CD4-positive, alpha-beta T cell (primary cell): ENCODE measurements at regions not wholly inside any gene's neighbourhood (a gene's known extent, or its start where the extent isn't known, plus 50 kb on each side); places are given as distances from the start of the nearest gene placed in this dataset.
"Not testable (repeated sequence)": the region's sequence is repeated elsewhere in the genome, so short reads cannot be mapped to it uniquely, and the experiment has no call there.

ENCODE experiments used
- ATAC-seq: fragments of 200-7000 bp; cut with Tn5 transposase; one replicate; pipeline ENCODE4 v1.10.0; 2022; ENCODE audit warnings: mild to moderate bottlenecking; ENCODE audit not compliant: poor library complexity
- CTCF ChIA-PET: fragments of 350-600 bp; sonication (Branson Sonifier 250); formaldehyde crosslinking; loops from one replicate; lab custom pipeline; 2021; ENCODE audit warnings: antibody characterized with exemption, inconsistent platforms; lab: Charles Lee
- POLR2A ChIA-PET: fragments of 350-600 bp; sonication (Branson Sonifier 250); formaldehyde crosslinking; loops from one replicate; lab custom pipeline; 2021; ENCODE audit warnings: antibody characterized with exemption, inconsistent platforms; lab: Charles Lee
- DNase-seq, 14 experiments: peaks; one replicate each; pipeline ENCODE4 v3.0.0-alpha.2; 2013 to 2020; ENCODE audit warnings: mixed read lengths in 2 of 14
- H3K27ac ChIP-seq, 2 donors: one replicate each; pipeline versions ENCODE4 v1.5.1 to v1.7.0; 2013; ENCODE audit warnings: low read length in 2 of 2, low read depth in 1 of 2, mild to moderate bottlenecking in 1 of 2
- H3K27me3 ChIP-seq, 2 experiments: 1 replicate in 1 of 2; 2 replicates in 1 of 2; pipeline versions ENCODE4 v1.6.1 to v1.7.0; 2013; ENCODE audit warnings: low read length in 2 of 2, control low read depth in 1 of 2, mild to moderate bottlenecking in 1 of 2, moderate library complexity in 1 of 2; ENCODE audit not compliant: insufficient read depth in 2 of 2, control insufficient read depth in 1 of 2
- H3K36me3 ChIP-seq: one replicate; pipeline ENCODE4 v1.6.1; 2013; ENCODE audit warnings: low read length, control low read depth; ENCODE audit not compliant: insufficient read depth
- H3K4me1 ChIP-seq: one replicate; pipeline ENCODE4 v1.6.1; 2013; ENCODE audit warnings: low read length, control low read depth; ENCODE audit not compliant: insufficient read depth
- H3K4me3 ChIP-seq: one replicate; pipeline ENCODE4 v1.5.1; 2013; ENCODE audit warnings: mild to moderate bottlenecking, low read length, moderate library complexity
- H3K9me3 ChIP-seq, 2 experiments: 1 replicate in 1 of 2; 2 replicates in 1 of 2; pipeline versions ENCODE4 v1.6.1 to v1.7.0; 2013; ENCODE audit warnings: low read length in 2 of 2, mild to moderate bottlenecking in 2 of 2, control low read depth in 1 of 2, moderate library complexity in 1 of 2; ENCODE audit not compliant: control insufficient read depth in 1 of 2, insufficient read depth in 1 of 2
- H3K27ac Mint-ChIP-seq: one replicate; pipeline ENCODE4 v1.8.0; 2020; ENCODE audit warnings: mixed read lengths
- H3K27me3 Mint-ChIP-seq: one replicate; pipeline ENCODE4 v1.8.0; 2021; ENCODE audit warnings: mixed read lengths
- H3K36me3 Mint-ChIP-seq: one replicate; pipeline ENCODE4 v1.8.0; 2021; ENCODE audit warnings: low read depth, mixed read lengths
- H3K4me1 Mint-ChIP-seq: one replicate; pipeline ENCODE4 v1.8.0; 2021; ENCODE audit warnings: low read depth, mixed read lengths
- H3K4me3 Mint-ChIP-seq: one replicate; pipeline ENCODE4 v1.8.0; 2020; ENCODE audit warnings: mild to moderate bottlenecking, mixed read lengths
- H3K9me3 Mint-ChIP-seq: one replicate; pipeline ENCODE4 v1.8.0; 2020; ENCODE audit warnings: mixed read lengths
- intact Hi-C, 2 experiments: fragments of 100-400 bp; cut with DNase I in 1 of 2; cut with micrococcal nuclease in 1 of 2; formaldehyde crosslinking; loops; one replicate each; pipeline versions ENCODE4 v1.15.1 to v1.9.0; 2023 to 2025; cut with DNase I, micrococcal nuclease

GRCh38 chr16:29132869-29133268 is 148.0 kb downstream of the LAT start:
- POLR2A ChIA-PET, H3K4me1 ChIP-seq, H3K27me3 Mint-ChIP-seq, H3K27ac Mint-ChIP-seq, H3K36me3 ChIP-seq, H3K27ac ChIP-seq, H3K27me3 ChIP-seq, H3K4me3 ChIP-seq, H3K4me1 Mint-ChIP-seq, ATAC-seq, H3K4me3 Mint-ChIP-seq, intact Hi-C loops, H3K9me3 Mint-ChIP-seq, DNase-seq, CTCF ChIA-PET, H3K9me3 ChIP-seq: not testable (repeated sequence)
- H3K36me3 Mint-ChIP-seq = peaks cover 13% of the 10 kb centered on the region

- H3K27ac Mint-ChIP-seq, ATAC-seq, H3K4me1 Mint-ChIP-seq, DNase-seq, H3K27me3 ChIP-seq, H3K27ac ChIP-seq, H3K4me3 Mint-ChIP-seq, CTCF ChIA-PET, H3K4me3 ChIP-seq, H3K27me3 Mint-ChIP-seq, H3K9me3 Mint-ChIP-seq, POLR2A ChIA-PET, intact Hi-C loops, H3K9me3 ChIP-seq, H3K4me1 ChIP-seq, H3K36me3 ChIP-seq: not testable (repeated sequence)
- H3K36me3 Mint-ChIP-seq = peaks cover 13% of the 10 kb centered on the region
These were observed 147.6 kb downstream of the LAT start for GRCh38 chr16:29132444-29132843.

- H3K27me3 Mint-ChIP-seq, POLR2A ChIA-PET, H3K4me1 ChIP-seq, H3K4me3 ChIP-seq, intact Hi-C loops, H3K27ac Mint-ChIP-seq, H3K4me1 Mint-ChIP-seq, H3K27ac ChIP-seq, H3K36me3 ChIP-seq, H3K27me3 ChIP-seq, DNase-seq, ATAC-seq, H3K9me3 ChIP-seq, H3K4me3 Mint-ChIP-seq, CTCF ChIA-PET, H3K9me3 Mint-ChIP-seq: not testable (repeated sequence)
- peaks cover 19% of the 10 kb centered on the region for H3K36me3 Mint-ChIP-seq
These were observed 146.3 kb downstream of the LAT start for GRCh38 chr16:29130901-29131851.

- H3K27ac Mint-ChIP-seq, H3K9me3 ChIP-seq, H3K27ac ChIP-seq, CTCF ChIA-PET, DNase-seq, H3K9me3 Mint-ChIP-seq, H3K27me3 Mint-ChIP-seq, H3K27me3 ChIP-seq, H3K4me1 Mint-ChIP-seq, H3K4me3 ChIP-seq, ATAC-seq, H3K4me1 ChIP-seq, intact Hi-C loops, H3K4me3 Mint-ChIP-seq, POLR2A ChIA-PET: not testable (repeated sequence)
- H3K36me3 ChIP-seq = peaks cover 11% of the 10 kb centered on the region
- peaks cover 26% of the 10 kb centered on the region for H3K36me3 Mint-ChIP-seq
These were observed 145.4 kb downstream of the LAT start for GRCh38 chr16:29130131-29130711.

GRCh38 chr16:29129458-29130038 is 144.7 kb downstream of the LAT start:
- H3K9me3 ChIP-seq, H3K27me3 Mint-ChIP-seq, H3K4me3 Mint-ChIP-seq, H3K9me3 Mint-ChIP-seq, ATAC-seq, H3K27ac ChIP-seq, H3K4me1 ChIP-seq, CTCF ChIA-PET, POLR2A ChIA-PET, DNase-seq, H3K4me1 Mint-ChIP-seq, H3K27ac Mint-ChIP-seq, H3K4me3 ChIP-seq, H3K27me3 ChIP-seq, intact Hi-C loops: not testable (repeated sequence)
- peaks cover 25% of the 10 kb centered on the region for H3K36me3 Mint-ChIP-seq
- peaks cover 11% of the 10 kb centered on the region for H3K36me3 ChIP-seq

- DNase-seq, CTCF ChIA-PET, H3K27ac Mint-ChIP-seq, H3K27me3 Mint-ChIP-seq, H3K27me3 ChIP-seq, POLR2A ChIA-PET, H3K27ac ChIP-seq, H3K4me1 Mint-ChIP-seq, H3K9me3 Mint-ChIP-seq, H3K9me3 ChIP-seq, H3K4me1 ChIP-seq, ATAC-seq, H3K4me3 Mint-ChIP-seq, intact Hi-C loops, H3K4me3 ChIP-seq: not testable (repeated sequence)
- H3K36me3 ChIP-seq = peaks cover 11% of the 10 kb centered on the region
- peaks cover 26% of the 10 kb centered on the region for H3K36me3 Mint-ChIP-seq
These were observed 144.0 kb downstream of the LAT start for GRCh38 chr16:29128732-29129457.
